Lower lobe of right lung (tissue), 2 donors: ENCODE measurements at regions not wholly inside any gene's neighbourhood (a gene's known extent, or its start where the extent isn't known, plus 50 kb on each side); places are given as distances from the start of the nearest gene placed in this dataset.

Experiments
- ATAC-seq, 2 donors: fragments of 200-7000 bp; cut with Tn5 transposase; one replicate each; pipeline ENCODE4 v1.9.1; 2020 to 2022; ENCODE audit warnings: mild to moderate bottlenecking in 2 of 2, moderate library complexity in 2 of 2
- DNase-seq: peaks from one replicate; pipeline ENCODE4 v3.0.0-alpha.2; 2020
- H3K27ac ChIP-seq: fragments of 200-600 bp; one replicate; pipeline ENCODE4 v1.8.0; 2022
- H3K27me3 ChIP-seq: fragments of 200-600 bp; one replicate; pipeline ENCODE4 v1.8.0; 2022; ENCODE audit warnings: low read depth
- H3K36me3 ChIP-seq: fragments of 200-600 bp; one replicate; pipeline ENCODE4 v1.8.0; 2022; ENCODE audit warnings: mild to moderate bottlenecking
- H3K4me1 ChIP-seq: fragments of 200-600 bp; one replicate; pipeline ENCODE4 v1.8.0; 2022
- H3K4me3 ChIP-seq: fragments of 200-600 bp; one replicate; pipeline ENCODE4 v1.8.0; 2022; ENCODE audit warnings: mild to moderate bottlenecking
- H3K9me3 ChIP-seq: fragments of 200-600 bp; one replicate; pipeline ENCODE4 v1.8.0; 2022
- CTCF ChIP-seq: fragments of 200-600 bp; IDR thresholded peaks from one replicate; pipeline ENCODE4 v1.8.0; 2022; ENCODE audit warnings: antibody characterized with exemption, mild to moderate bottlenecking
- intact Hi-C: fragments of 100-400 bp; cut with DNase I; formaldehyde crosslinking; loops from one replicate; pipeline ENCODE4 v1.11.0; 2022
- donor health status: DM: no; HTN: yes; CAD: no; lungs with severe emphysema.

DNA sequence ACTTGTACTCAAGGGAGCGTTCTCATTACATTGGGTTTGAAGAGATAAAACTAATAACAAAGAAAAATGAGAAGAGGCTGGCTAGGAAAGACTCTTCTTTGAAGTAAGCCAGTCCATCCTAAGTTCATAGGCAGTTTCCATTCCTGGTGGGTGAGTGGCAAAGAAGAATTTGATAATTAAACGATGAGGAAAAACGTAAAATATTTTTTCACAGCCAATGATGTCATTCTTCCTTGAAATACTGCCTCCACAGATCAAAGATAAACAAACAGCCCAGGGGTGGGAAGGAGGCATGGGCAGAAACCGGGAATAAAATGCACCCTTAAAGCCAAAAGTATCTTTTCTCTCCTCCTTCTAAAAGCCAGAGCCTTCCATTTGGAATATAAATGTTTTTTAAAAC, 346.6 kb downstream of the PMP22 start:
- intact Hi-C loops, result no loop called here
- H3K4me1 ChIP-seq, result no peaks in the 10 kb centered on the region
- no peak for TF ChIP-seq CTCF
- no peaks in the 10 kb centered on the region for H3K9me3 ChIP-seq
- no peak for DNase-seq
- no peak overlapping the region for H3K4me3 ChIP-seq
- H3K27ac ChIP-seq, result no peak overlapping the region
- H3K27me3 ChIP-seq, result no peaks in the 10 kb centered on the region
- no peaks in the 10 kb centered on the region for H3K36me3 ChIP-seq
- ATAC-seq, result no peak

DNA sequence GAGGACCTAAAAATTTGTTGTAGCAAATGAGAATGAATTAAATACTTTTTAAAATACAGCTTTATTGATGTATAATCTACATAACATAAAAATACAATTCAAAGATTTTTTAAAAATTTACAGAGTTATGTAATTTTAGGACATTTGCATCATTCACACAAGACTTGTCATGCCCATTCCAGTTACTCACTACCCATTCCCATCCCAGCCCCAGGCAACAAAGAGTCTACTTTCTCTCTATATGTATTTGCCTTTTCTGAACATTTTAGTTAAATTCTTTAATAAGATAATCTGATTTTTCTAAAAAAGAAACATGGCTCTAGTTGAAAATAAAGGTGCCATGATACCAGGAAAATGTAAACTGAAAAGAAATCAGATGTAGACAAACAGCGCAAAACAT, 354.2 kb downstream of the PMP22 start:
- no peaks in the 10 kb centered on the region for H3K9me3 ChIP-seq
- no peaks in the 10 kb centered on the region for H3K4me1 ChIP-seq
- H3K4me3 ChIP-seq, result no peak overlapping the region
- no peaks in the 10 kb centered on the region for H3K36me3 ChIP-seq
- no peak for TF ChIP-seq CTCF
- intact Hi-C loops, result no loop called here
- H3K27ac ChIP-seq, result no peak overlapping the region
- ATAC-seq (no peak), DNase-seq (no peak)
- no peaks in the 10 kb centered on the region for H3K27me3 ChIP-seq

GRCh38 chr17:14904386-14904785, 360.7 kb downstream of the PMP22 start:
- Histone ChIP-seq H3K4me1 (no peaks in the 10 kb centered on the region), H3K27me3 (no peaks in the 10 kb centered on the region), H3K27ac (no peak overlapping the region), H3K4me3 (no peak overlapping the region), H3K36me3 (no peaks in the 10 kb centered on the region), H3K9me3 (no peaks in the 10 kb centered on the region)
- intact Hi-C loops, result no loop called here
- no peak for DNase-seq
- no peak for TF ChIP-seq CTCF
- no peak for ATAC-seq

- Histone ChIP-seq H3K4me1 (no peaks in the 10 kb centered on the region), H3K4me3 (no peak overlapping the region), H3K9me3 (no peaks in the 10 kb centered on the region), H3K36me3 (no peaks in the 10 kb centered on the region), H3K27me3 (no peaks in the 10 kb centered on the region), H3K27ac (no peak overlapping the region)
- TF ChIP-seq CTCF, result no peak
- intact Hi-C loops, result no loop called here
- ATAC-seq (no peak), DNase-seq (no peak)
Measured at GRCh38 chr17:14903854-14904253, 361.3 kb downstream of the PMP22 start.

DNA sequence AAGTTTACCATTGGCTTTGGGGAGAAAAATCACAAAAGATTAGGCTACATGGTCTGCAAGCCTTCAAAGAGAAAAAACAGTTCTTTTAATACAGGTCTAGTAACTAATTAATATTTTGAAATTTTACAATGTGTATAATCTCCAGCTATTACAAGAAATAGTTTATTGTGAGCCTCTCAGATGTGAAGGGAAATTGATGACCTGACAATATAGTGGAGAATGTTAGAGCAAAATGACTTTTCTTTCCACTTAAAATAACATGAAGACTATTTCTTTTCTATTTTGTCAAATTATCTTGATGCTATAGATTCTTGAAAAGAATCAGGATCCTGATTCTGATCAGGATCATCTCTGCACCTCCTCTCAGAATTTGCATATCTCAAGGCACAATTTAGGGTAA, 362.3 kb downstream of the PMP22 start:
- DNase-seq, result no peak
- ATAC-seq, result no peak
- H3K9me3 ChIP-seq, result peaks cover 5% of the 10 kb centered on the region
- H3K4me3 ChIP-seq, result no peak overlapping the region
- no peak overlapping the region for H3K27ac ChIP-seq
- H3K27me3 ChIP-seq, result no peaks in the 10 kb centered on the region
- no peaks in the 10 kb centered on the region for H3K36me3 ChIP-seq
- H3K4me1 ChIP-seq, result no peaks in the 10 kb centered on the region
- intact Hi-C loops, result no loop called here
- no peak for TF ChIP-seq CTCF

DNA sequence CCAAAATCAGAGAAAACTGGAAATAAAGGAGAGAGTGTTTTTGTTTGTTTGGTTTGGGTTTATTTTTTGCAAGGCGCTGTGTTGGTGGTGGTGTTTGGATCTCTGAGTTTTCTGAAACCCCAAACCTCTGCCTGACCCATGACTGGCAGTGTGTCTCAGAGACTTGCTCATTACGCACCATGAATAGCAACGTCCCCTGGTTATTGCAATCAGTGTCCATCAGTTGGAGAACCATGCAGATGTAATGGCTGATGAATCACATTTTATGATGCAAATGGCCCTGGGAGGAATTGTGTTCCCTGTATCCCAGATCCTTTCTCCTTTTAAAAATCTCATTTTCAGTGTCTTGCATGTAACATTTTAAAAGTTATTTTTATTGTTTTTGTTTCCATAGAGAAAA, 362.8 kb downstream of the PMP22 start:
- ATAC-seq, result no peak
- intact Hi-C loops, result no loop called here
- no peaks in the 10 kb centered on the region for H3K27me3 ChIP-seq
- no peaks in the 10 kb centered on the region for H3K36me3 ChIP-seq
- H3K4me3 ChIP-seq, result no peak overlapping the region
- DNase-seq, result no peak
- no peak overlapping the region for H3K27ac ChIP-seq
- no peak for TF ChIP-seq CTCF
- no peaks in the 10 kb centered on the region for H3K4me1 ChIP-seq
- H3K9me3 ChIP-seq, result peaks cover 5% of the 10 kb centered on the region
